ENCODE measurements at regions not wholly inside any gene's neighbourhood (a gene's known extent, or its start where the extent isn't known, plus 50 kb on each side); places are given as distances from the start of the nearest gene placed in this dataset.

DNA sequence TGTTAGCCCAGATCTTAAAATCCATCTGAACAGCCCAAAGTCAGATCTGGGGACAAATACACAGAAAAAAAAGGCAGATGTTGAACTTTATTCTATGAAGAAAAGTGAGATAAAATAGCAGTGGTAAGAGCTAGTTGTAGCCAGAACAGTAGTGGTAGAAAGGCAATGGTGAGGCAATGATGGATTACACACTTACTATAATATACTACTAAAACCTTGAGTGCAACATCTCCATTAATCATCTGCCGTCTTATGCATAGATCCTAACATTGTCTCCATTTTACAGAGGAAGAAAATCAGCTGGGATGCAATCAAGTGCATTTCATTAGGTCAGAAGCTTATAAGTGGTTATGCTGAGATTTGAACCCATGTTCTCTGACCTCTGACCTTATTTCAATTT, 699.6 kb downstream of the CDH11 start:
- Histone ChIP-seq H3K27me3 (replicated peaks in 1 of 2; ENCODE audit: control insufficient read depth in 2 of 2, insufficient read depth in 2 of 2, low read length in 1 of 2) (no peaks in the 10 kb centered on the region), H2AFZ (ENCODE audit: control insufficient read depth, low read depth, low read length) (no peak overlapping the region), H4K20me1 (ENCODE audit: control insufficient read depth, insufficient read depth) (no peaks in the 10 kb centered on the region), H3K27ac (ENCODE audit: control insufficient read depth, insufficient read depth) (no peak overlapping the region), H3K9ac (ENCODE audit: control insufficient read depth, insufficient read depth, low read length) (no peak overlapping the region), H3K36me3 (ENCODE audit: control insufficient read depth in 2 of 2, insufficient read depth in 2 of 2, low read length in 1 of 2) (no peaks in the 10 kb centered on the region), H3K4me2 (ENCODE audit: control insufficient read depth, insufficient read depth) (no peak overlapping the region), H3K79me2 (ENCODE audit: control insufficient read depth, insufficient read depth, low read length) (no peaks in the 10 kb centered on the region), H3K9me3 (replicated peaks; ENCODE audit: control insufficient read depth, insufficient read depth, low read length) (no peaks in the 10 kb centered on the region), H3K4me1 (ENCODE audit: control insufficient read depth, insufficient read depth, low read length) (no peaks in the 10 kb centered on the region), H3K4me3 (no peak overlapping the region)
- DNase-seq (ENCODE audit: low read depth, low spot score) (no peak), ATAC-seq (no peak), FAIRE-seq (no peak)
- in situ Hi-C loops (cut with MboI) (no loop called here), intact Hi-C loops (cut with micrococcal nuclease; ENCODE audit: unreplicated experiment) (no loop called here)
- 0% methylated on average over 1 of the region's 1 CpG for WGBS (ENCODE audit: insufficient coverage, insufficient replicate concordance, low lambda C conversion rate, missing lambda C conversion rate)
- no TSS peak for BruUV-seq (replicated peaks)
- ChIA-PET CTCF (interaction anchor here (0.8 kb wide), 1 partner anchor 8 kb away, joined by 3 read pairs; no protein-coding TSS in a partner anchor), POLR2A (no interaction called here), SMC1A (ENCODE audit: uncharacterized antibody, unreplicated experiment) (interaction anchor here (1.2 kb wide), 1 partner anchor 13 kb away, joined by 4 read pairs; no protein-coding TSS in a partner anchor), RAD21 (ENCODE audit: unreplicated experiment) (no interaction called here)
- no peak for TF ChIP-seq ZNF24 (IDR thresholded peaks at IDR 0.05)
- TF ChIP-seq, protein P1, sequence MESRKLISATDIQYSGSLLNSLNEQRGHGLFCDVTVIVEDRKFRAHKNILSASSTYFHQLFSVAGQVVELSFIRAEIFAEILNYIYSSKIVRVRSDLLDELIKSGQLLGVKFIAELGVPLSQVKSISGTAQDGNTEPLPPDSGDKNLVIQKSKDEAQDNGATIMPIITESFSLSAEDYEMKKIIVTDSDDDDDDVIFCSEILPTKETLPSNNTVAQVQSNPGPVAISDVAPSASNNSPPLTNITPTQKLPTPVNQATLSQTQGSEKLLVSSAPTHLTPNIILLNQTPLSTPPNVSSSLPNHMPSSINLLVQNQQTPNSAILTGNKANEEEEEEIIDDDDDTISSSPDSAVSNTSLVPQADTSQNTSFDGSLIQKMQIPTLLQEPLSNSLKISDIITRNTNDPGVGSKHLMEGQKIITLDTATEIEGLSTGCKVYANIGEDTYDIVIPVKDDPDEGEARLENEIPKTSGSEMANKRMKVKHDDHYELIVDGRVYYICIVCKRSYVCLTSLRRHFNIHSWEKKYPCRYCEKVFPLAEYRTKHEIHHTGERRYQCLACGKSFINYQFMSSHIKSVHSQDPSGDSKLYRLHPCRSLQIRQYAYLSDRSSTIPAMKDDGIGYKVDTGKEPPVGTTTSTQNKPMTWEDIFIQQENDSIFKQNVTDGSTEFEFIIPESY (IDR thresholded peaks at IDR 0.05) = no peak
- TF ChIP-seq, protein P2, sequence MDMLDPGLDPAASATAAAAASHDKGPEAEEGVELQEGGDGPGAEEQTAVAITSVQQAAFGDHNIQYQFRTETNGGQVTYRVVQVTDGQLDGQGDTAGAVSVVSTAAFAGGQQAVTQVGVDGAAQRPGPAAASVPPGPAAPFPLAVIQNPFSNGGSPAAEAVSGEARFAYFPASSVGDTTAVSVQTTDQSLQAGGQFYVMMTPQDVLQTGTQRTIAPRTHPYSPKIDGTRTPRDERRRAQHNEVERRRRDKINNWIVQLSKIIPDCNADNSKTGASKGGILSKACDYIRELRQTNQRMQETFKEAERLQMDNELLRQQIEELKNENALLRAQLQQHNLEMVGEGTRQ (IDR thresholded peaks at IDR 0.05; ENCODE audit: borderline replicate concordance, low read depth, low read length) = no peak
- TF ChIP-seq PML (IDR thresholded peaks at IDR 0.05; ENCODE audit: low read length) = no peak
- no peak for TF ChIP-seq TBL1XR1 (IDR thresholded peaks at IDR 0.05; ENCODE audit: low read depth, low read length)
- TF ChIP-seq, protein P3, sequence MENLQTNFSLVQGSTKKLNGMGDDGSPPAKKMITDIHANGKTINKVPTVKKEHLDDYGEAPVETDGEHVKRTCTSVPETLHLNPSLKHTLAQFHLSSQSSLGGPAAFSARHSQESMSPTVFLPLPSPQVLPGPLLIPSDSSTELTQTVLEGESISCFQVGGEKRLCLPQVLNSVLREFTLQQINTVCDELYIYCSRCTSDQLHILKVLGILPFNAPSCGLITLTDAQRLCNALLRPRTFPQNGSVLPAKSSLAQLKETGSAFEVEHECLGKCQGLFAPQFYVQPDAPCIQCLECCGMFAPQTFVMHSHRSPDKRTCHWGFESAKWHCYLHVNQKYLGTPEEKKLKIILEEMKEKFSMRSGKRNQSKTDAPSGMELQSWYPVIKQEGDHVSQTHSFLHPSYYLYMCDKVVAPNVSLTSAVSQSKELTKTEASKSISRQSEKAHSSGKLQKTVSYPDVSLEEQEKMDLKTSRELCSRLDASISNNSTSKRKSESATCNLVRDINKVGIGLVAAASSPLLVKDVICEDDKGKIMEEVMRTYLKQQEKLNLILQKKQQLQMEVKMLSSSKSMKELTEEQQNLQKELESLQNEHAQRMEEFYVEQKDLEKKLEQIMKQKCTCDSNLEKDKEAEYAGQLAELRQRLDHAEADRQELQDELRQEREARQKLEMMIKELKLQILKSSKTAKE (IDR thresholded peaks at IDR 0.05; ENCODE audit: low read depth, poor library complexity, severe bottlenecking) = no peak
- no peak for TF ChIP-seq PAX8 (IDR thresholded peaks at IDR 0.05)
- TF ChIP-seq SMAD5 (IDR thresholded peaks at IDR 0.05; ENCODE audit: low read depth) = no peak
- no peak for TF ChIP-seq TCF7 (IDR thresholded peaks at IDR 0.05; ENCODE audit: borderline replicate concordance)
- TF ChIP-seq, protein P4, sequence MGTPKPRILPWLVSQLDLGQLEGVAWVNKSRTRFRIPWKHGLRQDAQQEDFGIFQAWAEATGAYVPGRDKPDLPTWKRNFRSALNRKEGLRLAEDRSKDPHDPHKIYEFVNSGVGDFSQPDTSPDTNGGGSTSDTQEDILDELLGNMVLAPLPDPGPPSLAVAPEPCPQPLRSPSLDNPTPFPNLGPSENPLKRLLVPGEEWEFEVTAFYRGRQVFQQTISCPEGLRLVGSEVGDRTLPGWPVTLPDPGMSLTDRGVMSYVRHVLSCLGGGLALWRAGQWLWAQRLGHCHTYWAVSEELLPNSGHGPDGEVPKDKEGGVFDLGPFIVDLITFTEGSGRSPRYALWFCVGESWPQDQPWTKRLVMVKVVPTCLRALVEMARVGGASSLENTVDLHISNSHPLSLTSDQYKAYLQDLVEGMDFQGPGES (IDR thresholded peaks at IDR 0.05) = no peak
- TF ChIP-seq, protein P5, sequence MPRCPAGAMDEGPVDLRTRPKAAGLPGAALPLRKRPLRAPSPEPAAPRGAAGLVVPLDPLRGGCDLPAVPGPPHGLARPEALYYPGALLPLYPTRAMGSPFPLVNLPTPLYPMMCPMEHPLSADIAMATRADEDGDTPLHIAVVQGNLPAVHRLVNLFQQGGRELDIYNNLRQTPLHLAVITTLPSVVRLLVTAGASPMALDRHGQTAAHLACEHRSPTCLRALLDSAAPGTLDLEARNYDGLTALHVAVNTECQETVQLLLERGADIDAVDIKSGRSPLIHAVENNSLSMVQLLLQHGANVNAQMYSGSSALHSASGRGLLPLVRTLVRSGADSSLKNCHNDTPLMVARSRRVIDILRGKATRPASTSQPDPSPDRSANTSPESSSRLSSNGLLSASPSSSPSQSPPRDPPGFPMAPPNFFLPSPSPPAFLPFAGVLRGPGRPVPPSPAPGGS (IDR thresholded peaks at IDR 0.05; ENCODE audit: borderline replicate concordance, insufficient read depth, low read depth, low read length, poor library complexity, severe bottlenecking) = no peak
- no peak for TF ChIP-seq ZNF207 (IDR thresholded peaks at IDR 0.05; ENCODE audit: borderline replicate concordance)
- TF ChIP-seq NBN (IDR thresholded peaks at IDR 0.05) = no peak
- TF ChIP-seq ZBED1 (IDR thresholded peaks at IDR 0.05; ENCODE audit: borderline replicate concordance) = no peak
- TF ChIP-seq TCF12 (IDR thresholded peaks at IDR 0.05; ENCODE audit: low read depth, low read length) = no peak
- TF ChIP-seq E4F1 (IDR thresholded peaks at IDR 0.05; ENCODE audit: borderline replicate concordance, partially characterized antibody) = no peak
